ENCODE measurements at regions not wholly inside any gene's neighbourhood (a gene's known extent, or its start where the extent isn't known, plus 50 kb on each side); places are given as distances from the start of the nearest gene placed in this dataset.
"Not testable (repeated sequence)": the region's sequence is repeated elsewhere in the genome, so short reads cannot be mapped to it uniquely, and the experiment has no call there.

DNA sequence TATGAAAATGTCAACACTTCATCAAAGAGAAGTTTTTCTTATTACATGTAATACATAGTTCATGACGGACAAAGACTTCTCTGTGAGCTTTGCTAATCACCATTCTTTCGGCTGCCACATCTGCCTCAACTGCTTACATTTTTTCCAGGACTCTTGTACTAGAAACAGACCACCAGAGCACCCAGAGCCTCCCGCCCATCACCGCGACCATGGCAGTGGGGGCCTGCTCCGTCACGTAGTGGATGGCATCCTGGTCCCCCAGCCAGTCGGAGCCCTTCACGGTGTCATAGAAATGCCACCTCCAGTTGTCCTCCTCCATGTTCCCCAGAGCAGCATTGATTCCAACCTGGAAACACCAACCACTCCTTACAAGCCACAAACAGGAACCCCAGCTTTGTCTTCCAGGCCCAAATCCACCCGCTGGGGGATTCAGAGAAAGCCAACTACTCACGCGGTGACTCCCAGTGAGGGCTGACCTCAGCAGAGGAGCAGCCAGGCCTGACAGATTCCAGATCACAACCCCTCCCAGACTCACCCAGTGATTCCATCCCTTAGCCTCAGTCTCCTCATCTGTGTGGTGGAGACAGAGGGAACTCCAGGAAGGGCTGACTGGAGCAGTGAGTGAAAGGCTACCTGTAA is 76.2 kb upstream of the TNK2 start:
- TF ChIP-seq, protein P1, sequence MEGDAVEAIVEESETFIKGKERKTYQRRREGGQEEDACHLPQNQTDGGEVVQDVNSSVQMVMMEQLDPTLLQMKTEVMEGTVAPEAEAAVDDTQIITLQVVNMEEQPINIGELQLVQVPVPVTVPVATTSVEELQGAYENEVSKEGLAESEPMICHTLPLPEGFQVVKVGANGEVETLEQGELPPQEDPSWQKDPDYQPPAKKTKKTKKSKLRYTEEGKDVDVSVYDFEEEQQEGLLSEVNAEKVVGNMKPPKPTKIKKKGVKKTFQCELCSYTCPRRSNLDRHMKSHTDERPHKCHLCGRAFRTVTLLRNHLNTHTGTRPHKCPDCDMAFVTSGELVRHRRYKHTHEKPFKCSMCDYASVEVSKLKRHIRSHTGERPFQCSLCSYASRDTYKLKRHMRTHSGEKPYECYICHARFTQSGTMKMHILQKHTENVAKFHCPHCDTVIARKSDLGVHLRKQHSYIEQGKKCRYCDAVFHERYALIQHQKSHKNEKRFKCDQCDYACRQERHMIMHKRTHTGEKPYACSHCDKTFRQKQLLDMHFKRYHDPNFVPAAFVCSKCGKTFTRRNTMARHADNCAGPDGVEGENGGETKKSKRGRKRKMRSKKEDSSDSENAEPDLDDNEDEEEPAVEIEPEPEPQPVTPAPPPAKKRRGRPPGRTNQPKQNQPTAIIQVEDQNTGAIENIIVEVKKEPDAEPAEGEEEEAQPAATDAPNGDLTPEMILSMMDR (IDR thresholded peaks at IDR 0.05), result not testable (repeated sequence)
- TF ChIP-seq POLR2A (IDR thresholded peaks at IDR 0.05), result not testable (repeated sequence)

Measured in Peyer's patch (tissue), 4 donors.